ENCODE measurements at regions not wholly inside any gene's neighbourhood (a gene's known extent, or its start where the extent isn't known, plus 50 kb on each side); places are given as distances from the start of the nearest gene placed in this dataset.

DNA sequence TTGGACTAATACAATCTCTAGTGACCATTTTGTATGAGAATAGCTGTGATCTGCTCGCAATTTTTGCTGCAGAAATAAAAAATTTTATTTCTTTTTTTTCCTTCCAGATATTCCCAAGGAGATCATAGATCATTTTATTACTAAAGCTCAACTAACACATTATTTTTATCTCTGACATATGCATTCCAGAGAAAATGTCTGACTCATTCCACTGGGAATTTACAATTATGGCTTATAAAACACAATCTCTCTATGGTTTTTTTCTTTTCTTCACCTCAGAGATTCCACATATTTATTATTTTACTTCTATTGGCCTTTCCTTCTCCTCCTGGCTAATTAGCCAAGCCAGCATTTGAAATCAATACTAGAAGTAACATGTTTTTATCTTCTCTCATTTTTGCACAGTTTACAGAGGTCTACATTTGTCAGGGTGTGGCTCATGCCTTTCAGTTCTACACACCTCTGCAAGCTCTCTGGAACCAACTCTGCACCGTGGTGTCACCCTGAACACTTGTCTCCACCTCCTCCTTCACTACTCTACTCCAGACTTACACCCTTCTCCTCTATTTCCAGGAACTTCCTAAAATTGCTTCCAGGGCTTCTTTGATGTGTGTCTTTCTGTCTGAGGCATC, 59.8 kb upstream of the GPM6A start:
- no peak for DNase-seq

DNA sequence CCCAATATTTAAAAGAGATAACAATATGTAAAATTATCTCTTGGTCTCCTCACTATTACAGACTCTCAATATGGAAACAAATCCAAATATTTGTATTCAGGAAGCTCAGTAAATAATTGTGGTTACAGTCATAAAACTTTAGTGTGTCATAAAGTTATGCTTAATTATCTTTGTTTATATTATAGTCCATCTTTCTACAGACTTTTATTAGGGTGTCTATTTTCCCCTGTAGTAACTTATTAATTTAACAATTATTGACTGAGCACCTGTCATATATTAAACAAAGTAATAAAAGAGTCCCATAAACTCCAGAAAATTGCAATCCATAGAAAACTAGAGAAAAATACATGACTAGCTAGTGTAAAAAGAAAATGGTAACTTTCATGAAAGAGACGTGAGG, 61.6 kb upstream of the GPM6A start:
- peak in 1 of 2 experiments; percentile 28 for DNase-seq

DNA sequence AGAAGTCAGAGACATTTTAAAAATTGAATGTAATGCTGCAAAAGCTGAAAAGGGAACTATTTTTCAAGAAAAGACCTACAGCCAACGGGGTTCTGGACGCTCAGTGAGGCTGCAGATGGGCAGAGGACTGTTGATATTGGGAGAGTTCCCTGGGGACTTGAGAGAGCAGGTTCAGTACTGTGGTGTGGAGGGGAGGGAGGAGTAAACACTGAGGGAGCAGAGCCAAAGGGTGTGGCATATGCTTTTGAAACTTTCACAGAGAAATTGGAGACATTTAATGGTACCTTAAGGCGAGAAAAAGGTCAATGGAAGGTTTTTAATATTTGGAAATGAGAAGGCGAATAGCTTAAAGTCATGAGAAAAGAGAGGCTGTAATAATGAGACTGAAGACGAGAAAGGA, 62.2 kb upstream of the GPM6A start:
- no peak for DNase-seq

DNA sequence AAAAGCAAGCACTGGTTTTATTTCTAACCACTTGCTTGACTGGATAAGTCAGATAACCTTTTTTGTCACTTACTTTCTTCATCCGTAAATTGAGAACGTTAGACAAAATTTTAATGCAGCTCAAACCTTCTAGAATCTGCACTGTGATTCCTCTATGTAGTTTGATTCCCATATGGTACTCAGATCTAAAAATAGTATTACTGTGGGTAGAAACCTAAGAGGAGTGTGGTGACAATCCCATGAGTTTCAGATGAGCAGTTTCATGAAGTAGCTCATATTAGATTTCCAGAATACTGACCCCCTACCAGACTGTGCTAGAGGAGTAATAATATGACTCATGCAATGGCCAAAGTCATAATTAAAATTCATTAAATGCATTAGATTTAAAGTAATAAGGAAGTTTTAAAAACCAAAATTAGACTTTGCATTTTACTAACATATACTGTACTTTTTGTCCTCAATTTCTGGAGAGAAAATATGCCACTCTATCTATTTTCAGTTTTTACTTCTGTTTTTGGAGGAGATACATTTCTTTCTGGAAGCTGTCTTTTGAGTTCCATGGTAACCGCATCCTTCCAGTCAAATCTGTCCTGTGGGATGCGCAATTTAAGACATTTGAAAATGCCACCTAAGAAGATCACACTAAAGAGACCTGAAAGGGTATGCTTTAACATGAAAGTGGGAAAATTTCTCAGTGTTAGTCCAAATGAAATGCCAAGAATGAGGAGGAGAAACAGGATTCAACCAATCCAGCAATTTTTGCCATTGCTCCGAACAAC, 64.1 kb upstream of the GPM6A start:
- DNase-seq = no peak

DNA sequence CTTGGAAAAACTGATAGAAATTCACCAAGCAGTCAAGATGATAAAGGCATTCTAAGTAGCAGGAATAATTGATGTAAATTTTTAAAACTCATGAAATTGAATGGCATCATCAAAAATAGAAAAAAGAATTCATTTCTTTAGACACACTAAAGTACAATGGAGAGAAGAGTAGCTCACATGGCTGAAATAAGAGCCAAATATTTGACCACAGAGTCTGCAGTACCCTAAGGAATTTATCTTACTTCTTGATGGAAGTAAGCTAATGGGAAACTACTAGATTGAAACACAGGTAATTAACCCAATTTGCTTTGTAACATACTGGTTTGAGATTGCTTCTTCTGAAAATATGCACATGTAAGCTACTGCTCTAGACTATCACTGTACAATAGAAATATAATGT, 70.8 kb upstream of the GPM6A start:
- no peak for DNase-seq

DNA sequence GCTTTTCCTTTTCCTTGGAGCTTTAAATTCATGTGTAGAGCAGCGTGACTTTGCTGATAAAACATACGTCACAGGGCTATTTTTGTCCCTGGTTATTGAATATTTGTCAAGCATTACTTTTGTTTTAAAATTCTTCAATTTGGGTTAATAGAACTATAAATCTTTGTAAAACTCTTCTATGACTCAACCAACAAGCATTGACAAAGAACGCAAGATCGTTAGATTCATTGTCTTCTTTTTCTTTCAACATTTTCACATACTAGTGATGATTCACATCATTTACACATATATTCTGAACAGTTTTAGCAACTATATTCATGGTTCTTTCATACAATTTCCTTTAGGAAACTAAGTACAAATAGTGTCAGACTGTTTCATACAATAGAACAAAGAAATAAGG, 72.0 kb upstream of the GPM6A start:
- no peak for DNase-seq

DNA sequence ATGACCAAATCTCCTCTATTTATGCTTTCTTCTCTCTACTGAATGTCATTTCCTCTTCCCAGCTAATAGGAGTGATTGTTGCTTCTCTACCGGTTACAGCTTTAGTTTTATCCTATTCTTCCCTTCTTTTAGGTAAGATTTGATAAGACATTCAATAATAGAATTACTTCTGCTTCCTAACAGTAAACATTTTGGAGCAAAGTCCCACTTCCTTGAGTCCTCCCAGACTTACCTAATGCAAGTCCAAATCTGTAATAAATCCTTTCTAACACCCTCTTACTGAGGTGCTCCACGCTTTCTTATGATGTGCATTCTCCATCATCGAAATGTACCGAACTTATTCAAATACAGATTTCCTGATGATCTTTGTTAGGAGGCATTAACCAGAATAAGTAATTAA, 79.2 kb upstream of the GPM6A start:
- no peak for DNase-seq

DNA sequence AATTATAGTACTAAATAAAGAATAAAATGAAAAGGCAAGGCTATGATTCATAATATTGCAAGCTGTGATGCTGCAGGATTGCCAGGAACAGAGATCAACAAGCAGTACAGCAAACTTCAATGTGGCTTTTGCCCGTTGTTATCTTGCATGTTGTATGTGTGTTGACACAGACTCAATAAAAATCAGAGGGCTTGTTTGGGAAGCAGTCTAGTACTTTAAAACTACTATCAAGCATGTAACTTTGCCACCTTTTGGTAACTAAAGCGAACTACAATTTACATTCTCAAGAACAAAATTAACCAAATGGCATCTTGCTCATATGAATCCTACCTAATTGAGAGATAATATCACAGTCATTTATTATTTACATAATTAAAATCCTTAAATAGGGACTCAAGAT, 79.8 kb upstream of the GPM6A start:
- DNase-seq = no peak

DNA sequence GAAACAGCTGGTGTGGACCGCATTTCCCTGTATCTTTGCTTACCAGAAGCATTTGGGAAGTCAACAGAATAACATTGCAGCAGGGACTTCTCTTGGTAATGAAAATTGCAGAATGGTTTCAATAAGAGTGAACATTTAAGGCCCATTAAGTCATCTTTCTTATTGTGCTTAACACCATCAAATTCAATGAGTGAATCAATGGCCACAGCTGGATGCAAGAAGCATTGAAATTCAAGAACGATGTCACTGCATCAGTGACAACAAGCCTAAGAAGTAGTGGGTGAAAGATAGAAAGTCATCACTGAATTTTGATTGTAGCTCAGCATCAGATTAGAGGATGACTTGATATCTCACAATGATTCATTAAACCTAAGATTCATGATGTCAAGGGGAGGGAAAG, 93.9 kb upstream of the GPM6A start:
- no peak for DNase-seq

DNA sequence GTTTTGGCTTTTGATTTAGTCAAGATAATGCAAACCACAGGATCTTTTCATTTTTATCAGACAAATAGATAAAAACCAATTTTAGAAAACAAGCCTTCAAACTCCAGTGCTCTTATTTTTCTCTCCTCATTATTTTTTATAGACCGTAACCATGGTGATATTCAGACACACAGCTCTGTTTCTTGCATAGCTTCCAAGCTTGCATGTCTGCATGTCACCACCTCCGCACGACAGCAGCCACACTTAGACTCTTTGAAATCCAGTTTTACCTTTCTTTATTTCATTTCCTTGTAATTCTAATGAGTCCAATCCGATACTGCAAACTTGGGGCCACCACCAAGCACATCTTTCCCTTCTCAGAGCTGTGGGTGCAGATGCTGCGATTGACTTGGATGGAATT, 94.3 kb upstream of the GPM6A start:
- no peak for DNase-seq

DNA sequence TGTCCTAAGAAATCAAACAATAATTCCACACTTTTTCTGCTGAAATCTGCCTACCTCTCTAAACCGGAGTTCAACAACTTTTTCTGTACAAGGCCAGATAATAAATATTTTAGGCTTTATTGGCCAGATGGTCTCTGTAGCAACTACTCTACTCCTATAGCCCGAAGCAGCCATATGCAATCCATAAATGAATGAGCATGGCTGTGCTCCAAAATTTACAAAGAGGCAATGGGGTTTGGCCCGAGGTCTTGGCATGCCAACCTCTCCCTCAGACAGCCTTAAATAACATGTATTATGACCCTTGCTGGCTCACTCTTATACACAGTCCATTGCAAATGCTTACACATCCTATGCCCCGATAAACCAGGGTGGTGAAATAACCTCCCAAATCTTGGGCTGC, 98.6 kb upstream of the GPM6A start:
- no peak for DNase-seq

DNA sequence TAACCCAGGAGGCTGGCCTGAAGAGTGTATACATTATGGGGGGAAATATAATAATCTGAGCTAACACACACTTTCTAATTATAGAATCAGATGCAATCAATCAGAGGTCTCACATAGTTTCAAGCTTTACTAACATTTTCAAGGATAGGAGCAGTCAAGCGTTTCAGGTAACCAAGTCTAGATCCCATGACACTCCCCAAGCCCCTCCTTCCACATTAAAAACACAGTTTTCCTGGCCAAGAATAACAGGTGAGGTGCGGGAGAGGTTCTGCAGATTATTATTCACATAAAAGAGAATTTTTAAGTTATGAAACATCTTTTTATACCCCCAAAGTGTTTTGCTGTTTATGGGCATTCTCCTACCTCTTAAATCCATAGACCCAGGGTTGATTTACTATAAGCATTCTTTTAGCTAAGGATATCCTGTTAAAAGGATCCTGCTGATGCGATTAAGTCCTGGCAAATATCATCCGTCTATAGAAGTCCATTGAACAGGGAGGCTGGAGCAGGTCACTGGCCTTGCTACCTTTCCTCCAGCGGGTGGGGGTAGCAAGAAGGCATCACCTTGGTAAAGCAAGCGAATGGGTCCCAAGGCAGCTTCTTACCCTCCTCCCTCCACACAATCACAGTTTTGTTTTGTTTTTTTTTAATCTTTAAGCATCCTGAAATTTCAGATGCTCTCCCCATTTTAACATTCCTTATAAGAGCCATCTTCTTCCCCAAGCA, 104.7 kb upstream of the GPM6A start:
- no peak for DNase-seq

DNA sequence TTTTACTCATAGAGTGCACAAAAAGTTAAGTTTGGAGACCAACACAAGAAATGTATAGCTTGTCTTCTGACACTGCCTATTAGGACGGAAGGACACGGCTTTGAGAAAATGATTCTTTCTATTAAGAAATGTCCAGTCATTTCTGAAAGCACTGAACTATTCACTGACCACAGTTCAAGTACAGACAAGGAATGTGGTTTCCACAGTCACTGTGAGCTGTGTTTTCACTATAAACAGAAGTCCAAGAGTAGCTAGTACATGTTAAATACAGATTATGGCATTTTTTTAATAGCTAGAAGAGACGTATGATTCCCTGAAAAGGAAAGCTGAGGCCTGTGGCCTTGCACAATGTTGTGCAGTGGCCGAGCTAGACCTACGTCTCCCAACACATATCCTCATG, 115.1 kb upstream of the GPM6A start:
- no peak for DNase-seq

DNA sequence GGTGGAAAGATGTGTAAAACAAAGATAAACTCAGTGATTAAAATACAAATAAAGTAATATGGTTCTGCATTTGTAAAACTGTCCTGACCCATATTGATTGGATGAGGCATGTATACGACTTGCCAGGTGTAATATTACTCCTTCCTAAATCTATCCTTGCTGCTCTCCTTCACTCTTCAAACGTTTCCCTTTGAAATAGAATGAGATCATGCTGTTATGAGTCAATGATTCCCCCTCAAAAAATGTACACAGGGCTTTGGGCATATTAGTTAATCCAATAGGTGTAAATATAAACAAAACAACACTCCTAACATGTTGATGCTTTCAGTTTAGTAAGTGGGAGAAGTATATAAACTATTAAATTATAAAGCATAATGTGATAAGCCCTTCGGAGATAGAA, 117.4 kb upstream of the GPM6A start:
- DNase-seq = no peak

DNA sequence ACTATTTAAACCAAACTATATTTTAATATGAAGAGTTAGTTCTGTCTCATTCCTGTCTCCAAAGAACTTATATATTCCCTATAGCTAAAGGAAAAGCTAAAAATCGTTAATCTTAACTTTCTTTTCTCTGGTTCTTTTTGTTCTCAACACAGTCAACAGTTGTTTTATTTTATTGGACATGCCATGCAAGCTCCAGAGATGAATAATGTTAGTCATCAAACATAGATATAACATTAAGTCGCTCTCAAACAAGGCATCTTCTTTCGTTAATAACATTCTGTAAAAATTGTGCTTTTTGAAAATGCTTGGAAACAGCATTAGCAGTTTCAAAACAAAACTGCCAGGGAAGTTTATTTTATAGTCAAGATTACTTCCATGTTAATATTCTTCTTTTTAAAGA, 117.9 kb upstream of the GPM6A start:
- no peak for DNase-seq

DNA sequence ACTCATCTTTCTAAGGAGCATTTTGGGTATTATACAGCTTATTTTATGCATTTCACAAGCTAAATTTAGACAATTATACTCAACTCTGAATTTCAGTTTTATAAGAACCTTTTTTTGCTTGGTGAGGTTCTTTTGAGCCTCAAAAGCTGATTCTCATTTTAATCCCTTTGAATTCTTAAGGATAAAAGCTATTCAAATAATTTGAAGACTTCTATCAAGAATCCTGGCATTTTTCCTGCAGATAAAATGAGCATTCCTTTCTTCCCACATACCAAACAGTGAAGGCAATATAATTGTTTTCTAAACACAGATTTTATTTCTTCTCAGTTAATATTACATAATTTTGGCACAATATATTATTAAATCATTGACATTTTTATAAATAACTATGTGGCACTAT, 118.4 kb upstream of the GPM6A start:
- DNase-seq = no peak

DNA sequence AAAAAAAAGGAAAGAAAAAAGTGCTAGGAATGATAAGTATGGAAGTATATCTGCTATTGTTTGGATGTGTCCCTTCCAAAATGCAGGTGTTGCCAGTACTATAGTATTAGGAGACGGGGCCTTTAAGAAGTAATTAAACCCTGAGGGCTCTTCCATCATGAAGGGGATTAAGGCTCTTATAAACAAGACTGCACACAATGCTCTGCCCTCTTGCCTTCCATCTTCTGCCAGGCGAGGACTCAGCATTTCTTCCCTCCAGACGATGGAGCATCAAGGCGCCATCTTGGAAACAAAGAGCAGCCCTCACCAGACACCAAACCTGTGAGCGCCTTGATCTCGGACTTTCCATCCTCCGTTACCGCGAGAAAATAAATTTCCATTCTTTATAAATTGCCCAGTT, 120.1 kb upstream of the GPM6A start:
- no peak for DNase-seq

DNA sequence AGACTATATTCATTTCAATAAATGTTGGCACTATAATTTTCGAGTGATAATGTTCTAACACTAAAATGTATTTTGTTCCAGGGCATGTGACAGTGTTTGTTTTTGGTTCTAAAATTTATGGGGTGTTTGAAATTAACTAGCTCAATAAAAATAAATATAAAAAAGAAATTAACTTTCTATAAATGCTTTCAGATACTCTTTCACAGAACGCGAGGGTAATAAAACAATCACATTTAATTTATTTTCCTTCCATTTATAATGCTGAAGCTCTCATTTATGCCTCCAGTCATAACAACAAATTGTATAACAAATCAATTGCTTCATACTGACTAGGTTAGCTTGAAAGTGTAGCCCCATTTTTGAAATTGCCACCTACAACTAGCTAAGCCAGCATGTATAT, 122.4 kb upstream of the GPM6A start:
- DNase-seq = no peak

DNA sequence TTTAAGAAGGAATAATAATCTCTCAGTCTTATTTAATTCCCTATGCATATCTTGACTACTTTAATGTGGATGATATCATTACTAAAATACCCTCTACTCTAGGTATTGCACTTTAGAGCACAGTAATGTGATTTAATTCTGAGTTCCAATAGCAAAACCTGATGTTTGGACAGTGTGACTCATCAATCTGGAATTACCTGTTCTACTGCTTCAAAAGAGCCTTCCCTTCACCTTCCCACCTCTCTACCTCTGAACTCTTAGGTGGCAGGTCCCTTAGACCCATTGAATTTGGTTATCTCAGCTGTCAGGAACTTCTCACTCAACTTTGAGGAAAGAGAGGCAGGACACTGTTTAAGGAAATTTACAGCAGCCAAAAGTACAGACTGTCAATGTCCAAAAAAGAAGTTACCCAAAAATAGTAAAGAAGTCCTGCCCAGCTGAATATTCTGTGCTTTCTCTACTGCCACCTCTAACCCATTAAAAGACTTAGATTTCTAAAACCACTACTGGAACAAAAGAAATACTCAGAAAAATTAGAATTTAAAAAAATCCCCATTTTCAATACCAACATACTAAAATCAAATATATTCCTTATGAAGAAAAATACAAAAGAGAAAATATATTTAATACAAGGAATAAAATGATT, 123.1 kb upstream of the GPM6A start:
- DNase-seq = no peak

DNA sequence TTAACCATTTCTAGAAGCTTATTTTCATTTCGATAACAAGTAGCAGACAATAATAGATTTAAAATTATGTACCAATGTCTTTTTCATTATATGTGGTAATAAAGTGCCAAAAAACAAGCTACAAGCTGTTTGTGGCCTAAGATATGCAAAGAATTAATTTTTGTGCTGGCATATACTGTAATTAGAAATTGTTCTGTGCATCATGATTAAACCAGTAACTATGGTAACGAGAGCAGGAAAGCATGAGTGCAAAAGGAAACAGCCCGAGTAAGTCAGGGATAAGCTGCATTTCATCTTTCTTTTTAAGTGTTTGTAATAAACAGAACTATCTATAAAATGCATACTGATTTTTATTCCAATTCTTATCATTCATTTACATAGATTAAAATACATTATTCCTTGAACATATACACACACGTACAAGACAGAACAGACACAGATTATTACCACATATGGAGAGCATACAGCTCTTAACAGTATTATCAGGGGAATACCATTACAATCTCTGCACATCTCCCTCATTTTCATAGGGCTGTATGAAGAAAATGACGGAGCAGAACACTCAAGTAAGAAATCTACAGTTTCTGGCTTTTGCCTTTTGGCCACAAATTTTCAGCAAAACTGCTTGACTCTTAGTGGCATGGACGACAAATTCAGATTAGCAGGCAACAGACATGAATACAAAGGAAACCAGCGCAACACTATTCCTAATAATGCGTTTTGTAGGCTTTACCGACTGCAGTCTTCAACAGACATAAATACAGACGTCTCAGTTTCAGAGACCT, 121.3 kb upstream of the WDR17 start:
- no peak for DNase-seq

DNA sequence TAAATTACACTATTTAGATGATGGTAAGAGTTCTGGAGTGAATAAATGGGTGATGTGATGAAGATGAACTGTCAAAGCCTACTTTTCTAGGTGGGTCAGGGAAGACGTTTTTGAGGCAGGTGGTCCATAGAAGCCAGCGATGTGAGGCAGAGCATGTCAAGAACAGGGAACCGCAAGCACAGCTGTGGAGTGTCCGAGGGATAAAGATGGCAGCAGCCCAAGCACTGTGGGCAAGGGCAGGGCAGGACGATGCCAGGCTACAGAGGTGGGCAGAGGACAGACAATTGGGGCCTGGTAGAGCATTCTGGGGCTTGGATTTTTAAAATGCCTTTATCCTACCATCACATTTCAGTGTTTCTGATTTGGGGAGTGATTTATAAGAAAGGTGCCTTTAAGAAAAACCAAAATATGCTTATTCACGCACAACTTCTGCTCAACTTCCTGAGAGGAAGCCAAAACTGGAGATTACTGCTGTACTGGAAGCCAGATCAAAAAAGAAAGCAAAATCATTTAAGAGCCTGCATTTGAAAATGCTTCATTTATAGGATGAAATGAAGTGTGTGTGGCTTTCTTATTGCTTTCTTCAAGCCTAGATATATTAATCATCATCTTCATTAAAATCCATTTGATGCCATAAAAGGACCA, 119.0 kb upstream of the WDR17 start:
- DNase-seq = no peak

DNA sequence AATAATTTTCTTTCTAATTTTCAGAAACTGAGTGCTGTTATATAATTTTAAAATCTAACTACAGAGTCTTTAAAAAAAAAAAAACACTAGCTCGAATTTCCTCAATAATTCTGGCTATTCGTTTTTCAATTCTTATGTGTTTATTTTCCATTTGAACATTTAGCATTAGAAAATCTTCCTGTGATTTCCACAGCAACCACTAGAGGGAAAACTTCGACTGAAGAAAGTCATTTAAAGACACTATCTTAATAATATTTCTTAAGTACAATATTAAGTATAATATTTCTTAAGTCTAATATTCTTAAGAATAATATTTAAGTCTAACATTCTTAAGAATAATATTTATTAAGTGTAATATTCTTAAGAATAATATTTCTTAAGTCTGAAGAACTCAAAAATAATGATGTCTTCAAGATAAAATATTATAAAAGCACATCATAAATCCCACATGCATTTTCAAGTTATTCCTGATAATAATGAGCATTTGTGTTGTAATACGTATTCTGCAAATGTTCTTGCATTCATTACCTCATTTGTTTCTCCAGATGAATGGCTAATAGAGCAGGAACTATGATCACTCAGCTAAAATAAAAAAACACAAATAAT, 118.4 kb upstream of the WDR17 start:
- DNase-seq = peak in 1 of 2 experiments; percentile 20

Data from NCI-H1930 (cell line).